ENCODE measurements at regions not wholly inside any gene's neighbourhood (a gene's known extent, or its start where the extent isn't known, plus 50 kb on each side); places are given as distances from the start of the nearest gene placed in this dataset.

DNA sequence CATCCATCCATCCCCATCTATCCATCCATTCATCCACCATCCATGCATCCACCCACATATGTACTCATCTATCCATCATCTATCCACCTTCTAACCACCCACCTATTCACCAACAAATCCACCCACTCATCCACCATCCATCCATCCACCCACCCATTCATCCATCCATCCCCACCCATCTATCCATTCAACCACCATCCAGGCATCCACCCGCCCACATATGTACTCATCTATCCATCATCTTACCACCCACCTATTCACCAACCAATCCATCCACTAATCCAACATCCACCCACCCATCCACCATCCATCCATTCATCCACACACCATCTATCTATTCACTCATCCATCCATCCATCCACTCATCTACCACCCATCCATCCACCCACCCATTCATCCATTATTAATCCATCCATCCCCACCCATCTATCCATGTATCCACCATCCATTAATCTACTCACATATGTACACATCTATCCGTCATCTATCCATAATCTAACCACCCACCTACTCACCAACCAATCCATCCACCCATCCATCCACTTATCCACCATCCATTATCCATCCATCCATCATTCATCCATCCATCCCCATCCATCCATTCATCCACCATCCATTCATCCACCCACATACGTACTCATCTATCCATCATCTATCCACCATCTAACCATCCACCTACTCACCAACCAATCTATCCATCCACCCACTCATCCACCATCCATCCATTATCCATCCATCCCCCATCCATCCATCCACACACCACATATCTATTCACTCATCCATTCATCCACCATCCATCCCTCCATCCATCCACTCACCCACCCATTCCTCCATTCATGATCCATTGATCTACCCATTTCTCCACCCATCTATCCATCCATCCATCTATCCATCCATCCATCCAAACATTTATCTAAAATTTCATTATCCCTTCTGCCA lies 940.0 kb downstream of the BRD1 start:
- Histone ChIP-seq H3K27ac (ENCODE audit: low read depth, low read length) (no peak overlapping the region), H3K4me2 (ENCODE audit: low read depth, low read length, poor library complexity, severe bottlenecking) (no peak overlapping the region), H3K9me2 (replicated peaks; ENCODE audit: insufficient read depth, low read length) (no peaks in the 10 kb centered on the region), H4K20me1 (ENCODE audit: low read depth, low read length) (no peaks in the 10 kb centered on the region), H3K36me3 (ENCODE audit: low read length) (no peaks in the 10 kb centered on the region), H2AFZ (ENCODE audit: low read depth, low read length, severe bottlenecking) (no peak overlapping the region), H3K4me3 (ENCODE audit: insufficient read depth, low read length, poor library complexity, severe bottlenecking) (no peak overlapping the region), H3K9ac (ENCODE audit: low read length) (no peak overlapping the region), H3K27me3 (ENCODE audit: low read length) (no peaks in the 10 kb centered on the region), H3K79me2 (ENCODE audit: insufficient read depth, low read length) (no peaks in the 10 kb centered on the region), H3F3A (ENCODE audit: insufficient read depth) (no peaks in the 10 kb centered on the region), H3K9me3 (ENCODE audit: insufficient read depth, low read length) (no peaks in the 10 kb centered on the region)
- TF ChIP-seq, protein P1, sequence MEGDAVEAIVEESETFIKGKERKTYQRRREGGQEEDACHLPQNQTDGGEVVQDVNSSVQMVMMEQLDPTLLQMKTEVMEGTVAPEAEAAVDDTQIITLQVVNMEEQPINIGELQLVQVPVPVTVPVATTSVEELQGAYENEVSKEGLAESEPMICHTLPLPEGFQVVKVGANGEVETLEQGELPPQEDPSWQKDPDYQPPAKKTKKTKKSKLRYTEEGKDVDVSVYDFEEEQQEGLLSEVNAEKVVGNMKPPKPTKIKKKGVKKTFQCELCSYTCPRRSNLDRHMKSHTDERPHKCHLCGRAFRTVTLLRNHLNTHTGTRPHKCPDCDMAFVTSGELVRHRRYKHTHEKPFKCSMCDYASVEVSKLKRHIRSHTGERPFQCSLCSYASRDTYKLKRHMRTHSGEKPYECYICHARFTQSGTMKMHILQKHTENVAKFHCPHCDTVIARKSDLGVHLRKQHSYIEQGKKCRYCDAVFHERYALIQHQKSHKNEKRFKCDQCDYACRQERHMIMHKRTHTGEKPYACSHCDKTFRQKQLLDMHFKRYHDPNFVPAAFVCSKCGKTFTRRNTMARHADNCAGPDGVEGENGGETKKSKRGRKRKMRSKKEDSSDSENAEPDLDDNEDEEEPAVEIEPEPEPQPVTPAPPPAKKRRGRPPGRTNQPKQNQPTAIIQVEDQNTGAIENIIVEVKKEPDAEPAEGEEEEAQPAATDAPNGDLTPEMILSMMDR (IDR thresholded peaks at IDR 0.05; ENCODE audit: insufficient read depth, low read length, poor library complexity, severe bottlenecking), result no peak
- TF ChIP-seq EZH2phosphoT487 (conservative IDR thresholded peaks at IDR 0.05; ENCODE audit: low read length), result no peak

DNA sequence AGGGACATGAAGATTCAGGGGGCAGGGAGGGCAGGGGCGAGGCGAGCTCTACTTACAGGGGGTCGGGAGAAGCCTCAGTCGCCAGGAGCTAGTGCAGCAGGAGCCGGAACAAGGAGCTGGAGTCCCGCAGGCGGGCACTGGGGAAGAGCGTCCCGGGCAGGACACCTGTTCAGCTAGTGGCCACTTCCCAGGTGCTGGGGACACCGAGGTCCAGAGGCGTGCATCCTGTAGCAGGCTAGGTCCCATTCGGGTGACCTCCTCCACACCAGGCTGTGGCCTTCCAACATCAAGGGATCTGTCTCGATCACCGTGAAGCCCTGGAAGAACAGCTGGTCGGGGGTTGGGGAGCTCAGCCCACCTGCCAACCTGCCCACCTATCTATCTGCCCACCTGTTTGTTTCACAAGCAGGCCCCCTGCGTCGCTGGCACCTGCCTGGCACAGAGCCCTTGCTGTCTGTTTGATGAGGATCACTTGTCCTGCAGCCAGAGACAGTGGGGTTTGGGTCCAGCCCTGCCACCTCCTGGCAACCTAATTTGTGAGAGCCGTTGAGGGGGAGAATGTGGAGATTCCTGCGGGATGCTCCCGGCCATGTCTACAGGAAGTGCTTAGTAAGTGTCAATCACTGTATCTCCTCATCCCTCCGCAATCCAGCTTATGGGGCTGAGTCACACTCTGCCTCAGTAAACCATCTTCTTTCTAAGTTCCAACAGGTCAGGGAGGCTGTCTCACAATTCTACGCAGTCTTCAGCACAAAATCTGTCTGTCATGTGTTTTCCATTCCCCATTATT lies 940.9 kb downstream of the BRD1 start:
- H3K79me2 ChIP-seq (ENCODE audit: insufficient read depth, low read length), result no peaks in the 10 kb centered on the region
- H3K9me2 ChIP-seq (replicated peaks; ENCODE audit: insufficient read depth, low read length), result no peaks in the 10 kb centered on the region
- H3K9me3 ChIP-seq (ENCODE audit: insufficient read depth, low read length), result no peaks in the 10 kb centered on the region
- H3K27me3 ChIP-seq (ENCODE audit: low read length), result no peaks in the 10 kb centered on the region
- no peak overlapping the region for H3K4me2 ChIP-seq (ENCODE audit: low read depth, low read length, poor library complexity, severe bottlenecking)
- H3K4me3 ChIP-seq (ENCODE audit: insufficient read depth, low read length, poor library complexity, severe bottlenecking), result no peak overlapping the region
- H3K36me3 ChIP-seq (ENCODE audit: low read length), result no peaks in the 10 kb centered on the region
- no peak overlapping the region for H2AFZ ChIP-seq (ENCODE audit: low read depth, low read length, severe bottlenecking)
- H3K9ac ChIP-seq (ENCODE audit: low read length), result no peak overlapping the region
- H3F3A ChIP-seq (ENCODE audit: insufficient read depth), result no peaks in the 10 kb centered on the region
- TF ChIP-seq, protein P1 (IDR thresholded peaks at IDR 0.05; ENCODE audit: insufficient read depth, low read length, poor library complexity, severe bottlenecking), result no peak
- TF ChIP-seq EZH2phosphoT487 (conservative IDR thresholded peaks at IDR 0.05; ENCODE audit: low read length), result no peak
- no peaks in the 10 kb centered on the region for H4K20me1 ChIP-seq (ENCODE audit: low read depth, low read length)
- H3K27ac ChIP-seq (ENCODE audit: low read depth, low read length), result no peak overlapping the region

DNA sequence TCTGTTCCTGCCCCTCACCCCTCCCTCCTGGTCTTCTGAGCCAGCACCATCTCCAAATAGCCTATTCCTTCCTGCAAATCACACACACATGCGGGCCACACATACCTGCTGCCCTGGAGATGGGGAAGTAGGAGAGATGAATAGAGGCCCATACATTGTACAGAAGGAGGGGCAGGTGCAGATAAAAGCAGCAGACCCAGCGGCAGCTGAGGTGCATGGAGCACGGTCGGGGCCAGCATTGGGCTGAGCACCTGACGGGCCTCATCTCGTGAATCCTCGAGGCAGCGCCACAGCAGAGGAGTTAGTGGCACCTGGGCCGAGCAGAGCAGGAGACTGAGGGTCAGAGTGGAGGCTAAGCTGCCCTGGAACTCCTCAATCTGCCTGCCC lies 941.8 kb downstream of the BRD1 start:
- H3K4me2 ChIP-seq (ENCODE audit: low read depth, low read length, poor library complexity, severe bottlenecking), result no peak overlapping the region
- H3K9me2 ChIP-seq (replicated peaks; ENCODE audit: insufficient read depth, low read length), result no peaks in the 10 kb centered on the region
- H4K20me1 ChIP-seq (ENCODE audit: low read depth, low read length), result no peaks in the 10 kb centered on the region
- H3K27me3 ChIP-seq (ENCODE audit: low read length), result no peaks in the 10 kb centered on the region
- H3K4me3 ChIP-seq (ENCODE audit: insufficient read depth, low read length, poor library complexity, severe bottlenecking), result no peak overlapping the region
- H3K27ac ChIP-seq (ENCODE audit: low read depth, low read length), result no peak overlapping the region
- no peaks in the 10 kb centered on the region for H3K79me2 ChIP-seq (ENCODE audit: insufficient read depth, low read length)
- no peak overlapping the region for H3K9ac ChIP-seq (ENCODE audit: low read length)
- TF ChIP-seq, protein P1 (IDR thresholded peaks at IDR 0.05; ENCODE audit: insufficient read depth, low read length, poor library complexity, severe bottlenecking), result no peak
- no peak for TF ChIP-seq EZH2phosphoT487 (conservative IDR thresholded peaks at IDR 0.05; ENCODE audit: low read length)
- H3F3A ChIP-seq (ENCODE audit: insufficient read depth), result no peaks in the 10 kb centered on the region
- no peaks in the 10 kb centered on the region for H3K36me3 ChIP-seq (ENCODE audit: low read length)
- H3K9me3 ChIP-seq (ENCODE audit: insufficient read depth, low read length), result no peaks in the 10 kb centered on the region
- no peak overlapping the region for H2AFZ ChIP-seq (ENCODE audit: low read depth, low read length, severe bottlenecking)
